GM13977 (cell line): ENCODE measurements at regions not wholly inside any gene's neighbourhood (a gene's known extent, or its start where the extent isn't known, plus 50 kb on each side); places are given as distances from the start of the nearest gene placed in this dataset.
A peak's percentile ranks its signal among the peaks of the same experiment; 100 is the strongest.

Experiments used
- DNase-seq: peaks from one replicate; pipeline ENCODE4 v3.0.0; 2012; ENCODE audit warnings: low spot score
- in situ Hi-C: fragments of 300-500 bp; cut with MboI; formaldehyde crosslinking; loops from one replicate; pipeline ENCODE4 v1.12.0; 2022; ENCODE audit warnings: low sequenced_read_pairs, low pct_unique_long_range_greater_than_20kb, mixed read lengths, inconsistent platforms; ENCODE audit not compliant: unreplicated experiment
- TF ChIP-seq, protein P1 (sequence below): IDR thresholded peaks from 2 replicates; pipeline ENCODE4 v1.5.1; 2012; ENCODE audit warnings: mild to moderate bottlenecking, control low read depth; ENCODE audit not compliant: insufficient read depth; ENCODE audit errors: extremely low read depth, missing control alignments

- TF ChIP-seq, protein P1, sequence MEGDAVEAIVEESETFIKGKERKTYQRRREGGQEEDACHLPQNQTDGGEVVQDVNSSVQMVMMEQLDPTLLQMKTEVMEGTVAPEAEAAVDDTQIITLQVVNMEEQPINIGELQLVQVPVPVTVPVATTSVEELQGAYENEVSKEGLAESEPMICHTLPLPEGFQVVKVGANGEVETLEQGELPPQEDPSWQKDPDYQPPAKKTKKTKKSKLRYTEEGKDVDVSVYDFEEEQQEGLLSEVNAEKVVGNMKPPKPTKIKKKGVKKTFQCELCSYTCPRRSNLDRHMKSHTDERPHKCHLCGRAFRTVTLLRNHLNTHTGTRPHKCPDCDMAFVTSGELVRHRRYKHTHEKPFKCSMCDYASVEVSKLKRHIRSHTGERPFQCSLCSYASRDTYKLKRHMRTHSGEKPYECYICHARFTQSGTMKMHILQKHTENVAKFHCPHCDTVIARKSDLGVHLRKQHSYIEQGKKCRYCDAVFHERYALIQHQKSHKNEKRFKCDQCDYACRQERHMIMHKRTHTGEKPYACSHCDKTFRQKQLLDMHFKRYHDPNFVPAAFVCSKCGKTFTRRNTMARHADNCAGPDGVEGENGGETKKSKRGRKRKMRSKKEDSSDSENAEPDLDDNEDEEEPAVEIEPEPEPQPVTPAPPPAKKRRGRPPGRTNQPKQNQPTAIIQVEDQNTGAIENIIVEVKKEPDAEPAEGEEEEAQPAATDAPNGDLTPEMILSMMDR, result no peak
- DNase-seq, result no peak
- in situ Hi-C loops, result no loop called here
Measured at GRCh38 chr3:99128235-99128634, 226.7 kb upstream of the DCBLD2 start.

- TF ChIP-seq, protein P1, result no peak
- in situ Hi-C loops, result no loop called here
- DNase-seq, result no peak
Measured at GRCh38 chr3:99126316-99126715, 224.8 kb upstream of the DCBLD2 start.

DNA sequence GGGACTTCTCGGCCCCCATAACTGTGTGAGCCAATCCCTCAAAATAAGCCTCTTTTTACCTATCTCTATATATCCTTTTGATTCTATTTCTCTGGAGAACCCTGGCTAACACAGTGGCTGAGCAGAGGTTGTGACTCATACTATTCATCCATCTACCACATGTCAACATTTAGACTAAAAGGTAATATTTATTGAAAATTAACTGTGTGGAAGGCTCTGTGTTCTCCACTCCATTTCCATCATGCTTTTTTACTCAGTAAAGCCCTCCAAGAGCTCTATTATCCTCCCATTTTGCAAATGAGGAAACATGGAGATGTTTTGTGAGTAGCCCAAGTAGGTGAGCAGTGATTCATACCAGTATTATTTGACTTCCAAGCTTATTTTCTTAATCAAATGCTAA lies 217.9 kb upstream of the DCBLD2 start:
- TF ChIP-seq, protein P1, result no peak
- in situ Hi-C loops, result no loop called here
- DNase-seq, result no peak

- in situ Hi-C loops, result no loop called here
- DNase-seq, result no peak
- TF ChIP-seq, protein P1, result no peak
Measured at GRCh38 chr3:99118381-99118780, 216.9 kb upstream of the DCBLD2 start.

DNA sequence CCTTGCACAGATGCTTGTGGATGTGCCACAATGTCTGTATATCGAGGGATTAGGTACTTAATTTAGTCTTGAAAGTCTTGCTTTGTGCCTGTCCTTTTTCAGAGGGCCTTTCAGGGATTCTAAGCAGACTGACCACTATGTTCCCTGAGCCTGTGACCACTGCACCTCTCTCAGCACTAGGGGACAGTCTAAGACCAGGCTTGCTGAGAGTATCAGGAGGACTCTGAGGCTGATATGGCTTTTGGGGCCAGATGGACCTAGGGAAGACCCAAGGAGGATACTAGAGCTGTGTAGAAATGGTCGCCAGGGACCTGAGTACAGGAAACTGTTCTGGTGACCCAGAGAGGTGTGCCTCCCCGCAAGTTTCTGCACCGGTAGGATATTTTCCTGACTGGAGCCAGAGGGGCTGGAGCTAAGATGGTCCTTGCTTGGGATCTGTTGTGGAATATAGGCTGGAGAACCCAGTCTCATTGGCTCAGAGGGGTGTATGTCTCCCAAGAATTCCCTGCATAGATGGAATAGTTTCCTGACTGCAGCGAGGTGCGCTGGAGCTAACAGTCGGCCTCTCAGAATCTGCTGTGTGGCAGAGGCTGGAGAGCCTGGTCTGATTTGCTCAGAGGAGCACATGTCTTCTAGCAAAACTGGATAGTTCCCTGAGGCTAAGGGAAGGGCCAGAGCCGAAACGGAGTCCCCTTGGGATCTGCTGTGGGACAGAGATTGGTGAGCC lies 213.2 kb upstream of the DCBLD2 start:
- DNase-seq, result no peak
- in situ Hi-C loops, result no loop called here
- TF ChIP-seq, protein P1, result peak; percentile 75

- TF ChIP-seq, protein P1, result no peak
- no peak for DNase-seq
- in situ Hi-C loops, result no loop called here
Measured at GRCh38 chr3:99111235-99111634, 209.7 kb upstream of the DCBLD2 start.

DNA sequence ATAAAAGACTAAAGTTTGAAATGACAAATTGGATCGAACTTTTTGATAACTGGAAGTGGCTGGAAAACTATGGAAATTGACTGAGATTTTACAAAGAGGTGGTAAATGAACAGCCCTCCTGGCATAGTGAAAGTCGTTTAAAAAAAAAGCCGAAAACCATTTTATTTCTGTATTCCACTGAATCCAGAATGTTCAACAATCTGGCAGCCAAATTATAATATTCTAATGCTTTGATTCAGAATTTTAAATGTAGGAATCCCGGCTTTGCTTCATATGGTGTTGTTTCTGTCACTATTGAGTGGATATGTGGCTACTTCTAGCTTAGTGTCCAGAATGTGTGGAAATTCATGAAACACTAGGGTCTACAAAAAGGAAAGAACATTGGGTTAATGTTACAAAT lies 208.9 kb upstream of the DCBLD2 start:
- TF ChIP-seq, protein P1, result no peak
- DNase-seq, result no peak
- in situ Hi-C loops, result no loop called here
